DND-41 (cell line): ENCODE measurements at regions not wholly inside any gene's neighbourhood (a gene's known extent, or its start where the extent isn't known, plus 50 kb on each side); places are given as distances from the start of the nearest gene placed in this dataset.

Source experiments
- ATAC-seq: fragments of 200-7000 bp; cut with Tn5 transposase; 3 replicates; pipeline ENCODE4 v1.9.1; 2021; ENCODE audit warnings: low read depth; ENCODE audit not compliant: insufficient read depth
- DNase-seq: peaks from one replicate; pipeline ENCODE4 v3.0.0-alpha.2; 2020
- H2AFZ ChIP-seq: 2 replicates; pipeline ENCODE4 v1.6.0; 2012; ENCODE audit warnings: low read depth, low read length
- H3K27ac ChIP-seq: 2 replicates; pipeline ENCODE4 v1.5.1; 2012; ENCODE audit warnings: low read length, inconsistent platforms
- H3K27me3 ChIP-seq: fragments of 200-600 bp; sonication (generic); 2 replicates; pipeline ENCODE4 v1.6.0; 2012; ENCODE audit warnings: low read length, mild to moderate bottlenecking, inconsistent platforms; ENCODE audit not compliant: insufficient read depth, poor library complexity
- H3K36me3 ChIP-seq: 2 replicates; pipeline ENCODE4 v1.5.1; 2012; ENCODE audit warnings: low read length, inconsistent platforms; ENCODE audit not compliant: insufficient read depth
- H3K4me1 ChIP-seq: 2 replicates; pipeline ENCODE4 v1.5.1; 2012; ENCODE audit warnings: mild to moderate bottlenecking, low read length; ENCODE audit not compliant: insufficient read depth
- H3K4me2 ChIP-seq: 2 replicates; pipeline ENCODE4 v1.6.0; 2012; ENCODE audit warnings: mild to moderate bottlenecking, moderate library complexity, low read length, inconsistent platforms; ENCODE audit not compliant: insufficient read depth
- H3K4me3 ChIP-seq, 2 experiments: fragments of 200-600 bp in 1 of 2; shearing (Covaris generic) in 1 of 2; 2 replicates each; pipeline ENCODE4 v1.5.1; 2012 to 2016; ENCODE audit warnings: inconsistent platforms in 2 of 2, low read length in 2 of 2, mild to moderate bottlenecking in 2 of 2, low read depth in 1 of 2, moderate library complexity in 1 of 2
- H3K79me2 ChIP-seq: 2 replicates; pipeline ENCODE4 v1.6.0; 2012; ENCODE audit warnings: low read length, inconsistent platforms; ENCODE audit not compliant: insufficient read depth
- H3K9ac ChIP-seq: 2 replicates; pipeline ENCODE4 v1.6.0; 2012; ENCODE audit warnings: low read depth, mild to moderate bottlenecking, inconsistent platforms, low read length, moderate library complexity
- H3K9me3 ChIP-seq: 2 replicates; pipeline ENCODE4 v1.5.1; 2012; ENCODE audit warnings: low read length, moderate library complexity, mild to moderate bottlenecking, inconsistent platforms; ENCODE audit not compliant: insufficient read depth, severe bottlenecking
- H4K20me1 ChIP-seq: 2 replicates; pipeline ENCODE4 v1.6.0; 2012; ENCODE audit warnings: low read length; ENCODE audit not compliant: insufficient read depth
- EZH2 ChIP-seq: IDR thresholded peaks from 3 replicates; pipeline ENCODE4 v1.6.1; 2012; ENCODE audit warnings: borderline replicate concordance, low read depth, mild to moderate bottlenecking, moderate library complexity, low read length, inconsistent platforms; ENCODE audit not compliant: severe bottlenecking
- TF ChIP-seq, protein P1 (sequence below): IDR thresholded peaks from 2 replicates; pipeline ENCODE4 v1.5.1; 2012; ENCODE audit warnings: borderline replicate concordance, low read length, moderate library complexity, mild to moderate bottlenecking; ENCODE audit not compliant: poor library complexity, severe bottlenecking; ENCODE audit errors: extremely low read depth

GRCh38 chr14:78083837-78084236 is 86.3 kb upstream of the NRXN3 start:
- TF ChIP-seq, protein P1, sequence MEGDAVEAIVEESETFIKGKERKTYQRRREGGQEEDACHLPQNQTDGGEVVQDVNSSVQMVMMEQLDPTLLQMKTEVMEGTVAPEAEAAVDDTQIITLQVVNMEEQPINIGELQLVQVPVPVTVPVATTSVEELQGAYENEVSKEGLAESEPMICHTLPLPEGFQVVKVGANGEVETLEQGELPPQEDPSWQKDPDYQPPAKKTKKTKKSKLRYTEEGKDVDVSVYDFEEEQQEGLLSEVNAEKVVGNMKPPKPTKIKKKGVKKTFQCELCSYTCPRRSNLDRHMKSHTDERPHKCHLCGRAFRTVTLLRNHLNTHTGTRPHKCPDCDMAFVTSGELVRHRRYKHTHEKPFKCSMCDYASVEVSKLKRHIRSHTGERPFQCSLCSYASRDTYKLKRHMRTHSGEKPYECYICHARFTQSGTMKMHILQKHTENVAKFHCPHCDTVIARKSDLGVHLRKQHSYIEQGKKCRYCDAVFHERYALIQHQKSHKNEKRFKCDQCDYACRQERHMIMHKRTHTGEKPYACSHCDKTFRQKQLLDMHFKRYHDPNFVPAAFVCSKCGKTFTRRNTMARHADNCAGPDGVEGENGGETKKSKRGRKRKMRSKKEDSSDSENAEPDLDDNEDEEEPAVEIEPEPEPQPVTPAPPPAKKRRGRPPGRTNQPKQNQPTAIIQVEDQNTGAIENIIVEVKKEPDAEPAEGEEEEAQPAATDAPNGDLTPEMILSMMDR: no peak
- no peak for TF ChIP-seq EZH2
- Histone ChIP-seq H3K27me3 (peaks cover 11% of the 10 kb centered on the region), H3K4me2 (no peak overlapping the region), H3K4me1 (no peaks in the 10 kb centered on the region), H3K9ac (no peak overlapping the region), H3K36me3 (no peaks in the 10 kb centered on the region), H3K79me2 (no peaks in the 10 kb centered on the region), H2AFZ (no peak overlapping the region), H3K27ac (no peak overlapping the region), H3K4me3 (no peak overlapping the region), H3K9me3 (no peaks in the 10 kb centered on the region), H4K20me1 (no peaks in the 10 kb centered on the region)
- DNase-seq (no peak), ATAC-seq (no peak)

- no peaks in the 10 kb centered on the region for H3K36me3 ChIP-seq
- peaks cover 2% of the 10 kb centered on the region for H3K27me3 ChIP-seq
Observed at GRCh38 chr14:78086342-78086741, 83.8 kb upstream of the NRXN3 start.

GRCh38 chr14:78088916-78089315 is 81.3 kb upstream of the NRXN3 start:
- Histone ChIP-seq H3K9ac (no peak overlapping the region), H3K4me2 (no peak overlapping the region), H3K27me3 (no peaks in the 10 kb centered on the region), H3K27ac (no peak overlapping the region), H3K79me2 (no peaks in the 10 kb centered on the region), H3K4me1 (no peaks in the 10 kb centered on the region), H3K36me3 (no peaks in the 10 kb centered on the region), H4K20me1 (no peaks in the 10 kb centered on the region), H3K4me3 (no peak overlapping the region), H3K9me3 (no peaks in the 10 kb centered on the region), H2AFZ (no peak overlapping the region)
- no peak for ATAC-seq
- TF ChIP-seq, protein P1: no peak
- no peak for TF ChIP-seq EZH2
- DNase-seq: no peak

More at GRCh38 chr14:78086342-78086741, 83.8 kb upstream of the NRXN3 start:
- H3K4me2 ChIP-seq: no peak overlapping the region
- no peaks in the 10 kb centered on the region for H3K79me2 ChIP-seq
- DNase-seq: no peak
- no peak for TF ChIP-seq EZH2
- TF ChIP-seq, protein P1: no peak
- ATAC-seq: no peak
- H3K9ac ChIP-seq: no peak overlapping the region
- H4K20me1 ChIP-seq: no peaks in the 10 kb centered on the region
- H2AFZ ChIP-seq: no peak overlapping the region
- no peak overlapping the region for H3K4me3 ChIP-seq
- H3K9me3 ChIP-seq: no peaks in the 10 kb centered on the region
- H3K4me1 ChIP-seq: no peaks in the 10 kb centered on the region
- H3K27ac ChIP-seq: no peak overlapping the region

DNA sequence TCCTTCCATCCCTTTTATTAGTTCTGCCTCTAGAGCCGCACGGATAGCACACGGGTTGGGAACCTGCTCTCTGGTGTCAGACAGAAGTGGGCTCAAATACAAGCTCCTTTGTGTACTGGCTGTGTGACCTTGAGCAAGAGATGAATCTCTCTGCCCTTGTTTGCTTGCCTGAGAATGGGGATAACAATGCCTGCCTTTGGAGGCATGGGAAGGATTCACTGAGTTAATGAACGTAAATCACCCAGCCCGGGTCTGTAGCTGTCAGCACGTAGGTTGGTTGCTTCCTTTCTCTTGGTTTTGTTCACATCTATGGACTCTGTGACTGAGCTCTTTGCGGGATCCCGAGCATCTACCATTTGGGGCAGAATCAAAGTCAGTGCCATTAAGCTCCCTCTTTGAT is 79.3 kb upstream of the NRXN3 start:
- Histone ChIP-seq H3K9ac (no peak overlapping the region), H3K79me2 (no peaks in the 10 kb centered on the region), H3K27ac (no peak overlapping the region), H3K9me3 (no peaks in the 10 kb centered on the region), H3K27me3 (no peaks in the 10 kb centered on the region), H3K36me3 (no peaks in the 10 kb centered on the region), H3K4me2 (no peak overlapping the region), H4K20me1 (no peaks in the 10 kb centered on the region), H3K4me3 (no peak overlapping the region), H2AFZ (no peak overlapping the region), H3K4me1 (no peaks in the 10 kb centered on the region)
- ATAC-seq: no peak
- DNase-seq: no peak
- TF ChIP-seq, protein P1: no peak
